ENCODE measurements at regions not wholly inside any gene's neighbourhood (a gene's known extent, or its start where the extent isn't known, plus 50 kb on each side); places are given as distances from the start of the nearest gene placed in this dataset.

DNA sequence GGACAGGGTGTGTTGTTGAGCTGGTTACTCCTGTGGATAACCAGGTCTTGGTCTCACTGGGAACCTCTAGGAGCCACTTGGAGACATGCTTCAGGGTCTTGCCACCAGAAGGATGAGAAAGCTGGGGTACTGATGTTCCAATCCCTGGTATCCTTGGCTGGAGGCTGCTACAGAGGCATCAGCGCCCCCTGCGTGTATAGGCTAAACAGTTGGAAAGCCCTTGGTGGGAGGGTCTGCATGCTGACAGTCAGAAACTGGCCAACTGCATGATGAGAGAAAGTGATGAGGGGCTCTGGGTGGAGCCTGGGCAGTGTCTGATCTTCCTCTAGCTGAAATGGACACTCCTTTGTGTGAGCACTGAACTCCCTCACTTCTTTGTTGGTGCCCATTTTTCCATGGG, 536.9 kb downstream of the XYLT1 start:
- no peak overlapping the region for H4K91ac ChIP-seq (replicated peaks; ENCODE audit: insufficient read length, low read length)
- no peak overlapping the region for H3K27ac ChIP-seq (ENCODE audit: low read depth, low read length)
- DNase-seq (ENCODE audit: low read depth in 1 of 2, low spot score in 2 of 2) (peak; percentile 9 to 59), FAIRE-seq (no peak)
- no peak overlapping the region for H2AK5ac ChIP-seq (ENCODE audit: low read depth, low read length)
- peaks cover 0 to under 1% (median 0%) of the 10 kb centered on the region in 4 experiments; a peak in 2 of 7 replicates for H3K4me1 ChIP-seq (replicated peaks in 1 of 4; ENCODE audit: control insufficient read depth in 3 of 4, insufficient read depth in 4 of 4, low read length in 3 of 4)
- H3K23me2 ChIP-seq (ENCODE audit: low read depth, low read length): no peaks in the 10 kb centered on the region
- H2BK15ac ChIP-seq (ENCODE audit: low read length): no peak overlapping the region
- H3K27me3 ChIP-seq (replicated peaks in 1 of 4; ENCODE audit: control insufficient read depth in 3 of 4, extremely low read depth in 1 of 4, insufficient read depth in 3 of 4, low read length in 3 of 4): no peaks in the 10 kb centered on the region
- H3K18ac ChIP-seq (ENCODE audit: extremely low read depth, low read length): no peak overlapping the region
- no peak overlapping the region for H4K5ac ChIP-seq (ENCODE audit: insufficient read length, low read depth, low read length)
- ChIA-PET POLR2A (ENCODE audit: partially characterized antibody) (no interaction called here), CTCF (ENCODE audit: partially characterized antibody) (interaction anchor here (1.0 to 1.3 kb wide), 3 partner anchors 11 to 19 kb away, joined by 3 to 7 read pairs (median 5); no protein-coding TSS in a partner anchor)
- H3K4ac ChIP-seq (replicated peaks; ENCODE audit: insufficient read length, low read depth, low read length): no peak overlapping the region
- H3K56ac ChIP-seq (replicated peaks; ENCODE audit: insufficient read length, low read depth, low read length): no peak overlapping the region
- no peak overlapping the region for H2BK5ac ChIP-seq (ENCODE audit: low read depth, low read length)
- H3K79me2 ChIP-seq (ENCODE audit: control insufficient read depth in 1 of 2, insufficient read depth in 2 of 2, low read length in 2 of 2): no peaks in the 10 kb centered on the region
- WGBS, 2 experiments (ENCODE audit: extremely low coverage in 1 of 2, insufficient coverage in 1 of 2, insufficient read length in 1 of 2, insufficient replicate concordance in 2 of 2, low coverage in 1 of 2, low lambda C conversion rate in 2 of 2, missing lambda C conversion rate in 1 of 2): 63% methylated on average over 2 of the region's 2 CpGs; no CpG with 5 or more reads in 1 of the 2 experiments
- H2AFZ ChIP-seq (ENCODE audit: low read length): peak overlapping the region; percentile 64; the same call in 1 of the 2 replicates
- no peaks in the 10 kb centered on the region; a peak in 1 of 4 replicates for H3K9me3 ChIP-seq (ENCODE audit: insufficient read depth in 2 of 2, low read depth in 1 of 2, low read length in 1 of 2)
- H3K14ac ChIP-seq (ENCODE audit: insufficient read length): no peak overlapping the region
- no peak overlapping the region for H3K4me2 ChIP-seq (ENCODE audit: insufficient read depth in 1 of 2, low read depth in 2 of 2, low read length in 2 of 2)
- no peaks in the 10 kb centered on the region for H4K20me1 ChIP-seq (replicated peaks in 1 of 2; ENCODE audit: control insufficient read depth in 1 of 2, insufficient read depth in 2 of 2, low read length in 2 of 2)
- H2BK12ac ChIP-seq (ENCODE audit: low read depth, low read length): no peak overlapping the region
- TF ChIP-seq SIN3A (conservative IDR thresholded peaks at IDR 0.05 in 1 of 2, IDR thresholded peaks at IDR 0.05 in 1 of 2; ENCODE audit: low read depth in 1 of 2, low read length in 2 of 2) (no peak), TBP (IDR thresholded peaks at IDR 0.05; ENCODE audit: low read depth, low read length) (no peak), BRCA1 (IDR thresholded peaks at IDR 0.05; ENCODE audit: low read depth, low read length) (no peak), KDM4A (IDR thresholded peaks at IDR 0.05; ENCODE audit: low read depth, low read length, severe bottlenecking) (no peak), CTCF (IDR thresholded peaks at IDR 0.05; ENCODE audit: control extremely low read depth in 1 of 3, insufficient read depth in 1 of 3, low read depth in 1 of 3, low read length in 3 of 3) (peak; percentile 34 to 66 (median 48)), RAD21 (IDR thresholded peaks at IDR 0.05 in 1 of 2, conservative IDR thresholded peaks at IDR 0.05 in 1 of 2; ENCODE audit: low read depth in 2 of 2, low read length in 2 of 2) (peak; percentile 36 to 59; a peak in 3 of 4 replicates), KDM1A (IDR thresholded peaks at IDR 0.05; ENCODE audit: borderline replicate concordance, low read length) (no peak), JUND (IDR thresholded peaks at IDR 0.05; ENCODE audit: low read length) (no peak), KDM5A (IDR thresholded peaks at IDR 0.05; ENCODE audit: low read length) (no peak)
- no peak overlapping the region for H3K9ac ChIP-seq (replicated peaks in 1 of 4; ENCODE audit: extremely low read depth in 1 of 4, low read depth in 3 of 4, low read length in 3 of 4)
- no peak overlapping the region for H2BK20ac ChIP-seq (ENCODE audit: low read length)
- no peaks in the 10 kb centered on the region for H3K79me1 ChIP-seq (ENCODE audit: low read depth, low read length)
- no peak overlapping the region for H3K23ac ChIP-seq (ENCODE audit: insufficient read length)
- no peaks in the 10 kb centered on the region for H3K36me3 ChIP-seq (ENCODE audit: control insufficient read depth in 2 of 4, insufficient read depth in 4 of 4, low read length in 3 of 4)
- no peak overlapping the region for H4K8ac ChIP-seq (ENCODE audit: extremely low read depth, insufficient read depth, low read length)
- H3K4me3 ChIP-seq (ENCODE audit: extremely low read depth in 1 of 4, insufficient read depth in 2 of 4, low read depth in 3 of 4, low read length in 4 of 4): no peak overlapping the region
- no peak overlapping the region for H2BK120ac ChIP-seq (replicated peaks; ENCODE audit: low read depth, low read length)

Measured in H1 (cell line).